Uterus (tissue), 3 donors: ENCODE measurements at regions not wholly inside any gene's neighbourhood (a gene's known extent, or its start where the extent isn't known, plus 50 kb on each side); places are given as distances from the start of the nearest gene placed in this dataset.

Experiments
- DNase-seq, 2 donors: peaks; one replicate each; pipeline ENCODE4 v3.0.0-alpha.2; 2019 to 2020
- H3K27ac ChIP-seq, 2 donors: fragments of 200-600 bp; sonication (generic); 1 replicate in 1 of 2; 2 replicates in 1 of 2; pipeline ENCODE4 v1.5.1; 2016 to 2018
- H3K27me3 ChIP-seq, 2 donors: fragments of 200-600 bp; sonication (generic); one replicate each; pipeline ENCODE4 v1.5.1; 2018 to 2019; ENCODE audit warnings: control low read depth in 1 of 2
- H3K36me3 ChIP-seq, 2 donors: fragments of 200-600 bp; sonication (generic); one replicate each; pipeline ENCODE4 v1.5.1; 2019; ENCODE audit warnings: control low read depth in 1 of 2
- H3K4me1 ChIP-seq, 2 donors: fragments of 200-600 bp; sonication (generic); one replicate each; pipeline ENCODE4 v1.5.1; 2018 to 2019; ENCODE audit warnings: control low read depth in 1 of 2
- H3K4me3 ChIP-seq, 2 donors: fragments of 200-600 bp; sonication (generic); 1 replicate in 1 of 2; 2 replicates in 1 of 2; pipeline ENCODE4 v1.5.1; 2018 to 2019; ENCODE audit warnings: mild to moderate bottlenecking in 1 of 2
- H3K9me3 ChIP-seq, 2 donors: fragments of 200-600 bp; sonication (generic); one replicate each; pipeline ENCODE4 v1.5.1; 2019; ENCODE audit warnings: control low read depth in 1 of 2
- CTCF ChIP-seq, 4 experiments: fragments of 200-600 bp in 2 of 4; fragments of 450-650 bp in 2 of 4; sonication (generic) in 2 of 4; IDR thresholded peaks; one replicate each; pipeline ENCODE4 v1.5.1; 2016 to 2019; ENCODE audit warnings: antibody characterized with exemption in 4 of 4, mild to moderate bottlenecking in 2 of 4, moderate library complexity in 1 of 4
- POLR2A ChIP-seq, 2 donors: fragments of 450-650 bp; IDR thresholded peaks; one replicate each; pipeline ENCODE4 v1.6.1; 2016; ENCODE audit warnings: antibody characterized with exemption in 2 of 2, mild to moderate bottlenecking in 1 of 2, moderate library complexity in 1 of 2
- intact Hi-C: fragments of 100-400 bp; cut with DNase I; formaldehyde crosslinking; loops from one replicate; pipeline ENCODE4 v1.15.1; 2023; ENCODE audit warnings: low total_unique reads
- donor health status: DM: yes; HTN: yes; CAD: no.

DNA sequence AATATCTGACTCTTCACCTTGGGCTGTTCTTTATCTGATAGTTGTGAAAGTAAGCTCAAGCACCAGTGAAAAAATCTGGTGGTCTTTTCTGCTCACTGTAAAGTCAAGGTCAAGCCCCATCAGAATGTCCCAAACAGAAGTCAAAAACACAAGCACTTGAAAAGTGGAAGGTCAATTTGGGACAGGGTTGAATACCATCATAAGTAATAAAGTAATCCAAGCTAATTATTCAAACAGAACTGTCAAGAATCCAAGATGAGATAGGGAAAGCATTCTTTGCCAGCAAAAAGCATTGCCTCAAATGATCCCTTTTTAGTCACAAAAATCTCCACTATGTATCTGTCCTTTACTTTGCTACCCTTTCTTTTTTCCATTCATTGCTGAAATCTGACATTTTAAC lies 430.1 kb upstream of the NPVF start:
- Histone ChIP-seq H3K9me3 (no peaks in the 10 kb centered on the region), H3K27me3 (no peaks in the 10 kb centered on the region), H3K4me1 (peaks cover 0 to 2% of the 10 kb centered on the region in 2 donors), H3K27ac (peak overlapping the region; percentile 82), H3K36me3 (no peaks in the 10 kb centered on the region), H3K4me3 (no peak overlapping the region)
- TF ChIP-seq POLR2A (IDR thresholded peaks at IDR 0.05) = no peak
- TF ChIP-seq CTCF (IDR thresholded peaks at IDR 0.05) = no peak
- DNase-seq = no peak
- intact Hi-C loops = no loop called here

GRCh38 chr7:25659841-25660240 lies 431.6 kb upstream of the NPVF start:
- Histone ChIP-seq H3K4me3 (no peak overlapping the region), H3K27me3 (no peaks in the 10 kb centered on the region), H3K36me3 (no peaks in the 10 kb centered on the region), H3K27ac (peak overlapping the region; percentile 82), H3K4me1 (peaks cover 0 to 4% of the 10 kb centered on the region in 2 donors), H3K9me3 (no peaks in the 10 kb centered on the region)
- peak; percentile 50 to 60 for DNase-seq
- intact Hi-C loops = no loop called here
- TF ChIP-seq POLR2A (IDR thresholded peaks at IDR 0.05) (no peak), CTCF (IDR thresholded peaks at IDR 0.05) (no peak)

GRCh38 chr7:25662841-25663800 lies 434.8 kb upstream of the NPVF start:
- Histone ChIP-seq H3K4me3 (no peak overlapping the region), H3K36me3 (no peaks in the 10 kb centered on the region), H3K27ac (peak overlapping the region; percentile 82), H3K4me1 (peaks cover 0 to 4% of the 10 kb centered on the region in 2 donors), H3K9me3 (no peaks in the 10 kb centered on the region), H3K27me3 (no peaks in the 10 kb centered on the region)
- intact Hi-C loops = no loop called here
- TF ChIP-seq POLR2A (IDR thresholded peaks at IDR 0.05) (no peak), CTCF (IDR thresholded peaks at IDR 0.05) (no peak)
- peak; percentile 75 to 81 for DNase-seq

GRCh38 chr7:25663877-25664276 lies 435.6 kb upstream of the NPVF start:
- Histone ChIP-seq H3K36me3 (no peaks in the 10 kb centered on the region), H3K4me1 (peaks cover 0 to 4% of the 10 kb centered on the region in 2 donors), H3K27ac (peak overlapping the region; percentile 82), H3K27me3 (no peaks in the 10 kb centered on the region), H3K9me3 (no peaks in the 10 kb centered on the region), H3K4me3 (no peak overlapping the region)
- intact Hi-C loops = no loop called here
- DNase-seq = peak in 1 of 2 donors; percentile 54
- TF ChIP-seq CTCF (IDR thresholded peaks at IDR 0.05) = no peak
- TF ChIP-seq POLR2A (IDR thresholded peaks at IDR 0.05) = no peak

- Histone ChIP-seq H3K36me3 (no peaks in the 10 kb centered on the region), H3K27ac (peak overlapping the region; percentile 82), H3K4me3 (no peak overlapping the region), H3K9me3 (no peaks in the 10 kb centered on the region), H3K27me3 (no peaks in the 10 kb centered on the region), H3K4me1 (peaks cover 6 to 8% of the 10 kb centered on the region in 2 donors)
- DNase-seq = no peak
- intact Hi-C loops = no loop called here
- no peak for TF ChIP-seq CTCF (IDR thresholded peaks at IDR 0.05)
Observed at GRCh38 chr7:25664593-25664992, 436.3 kb upstream of the NPVF start.
